Hematopoietic multipotent progenitor cell treated with erythropoietin and hydrocortisone succinate and interleukin-3 and kit ligand, for 4 days (in vitro differentiated cells): ENCODE measurements at regions not wholly inside any gene's neighbourhood (a gene's known extent, or its start where the extent isn't known, plus 50 kb on each side); places are given as distances from the start of the nearest gene placed in this dataset.

Experiments
- DNase-seq: peaks from one replicate; pipeline ENCODE4 v3.0.0-alpha.2; 2015

DNA sequence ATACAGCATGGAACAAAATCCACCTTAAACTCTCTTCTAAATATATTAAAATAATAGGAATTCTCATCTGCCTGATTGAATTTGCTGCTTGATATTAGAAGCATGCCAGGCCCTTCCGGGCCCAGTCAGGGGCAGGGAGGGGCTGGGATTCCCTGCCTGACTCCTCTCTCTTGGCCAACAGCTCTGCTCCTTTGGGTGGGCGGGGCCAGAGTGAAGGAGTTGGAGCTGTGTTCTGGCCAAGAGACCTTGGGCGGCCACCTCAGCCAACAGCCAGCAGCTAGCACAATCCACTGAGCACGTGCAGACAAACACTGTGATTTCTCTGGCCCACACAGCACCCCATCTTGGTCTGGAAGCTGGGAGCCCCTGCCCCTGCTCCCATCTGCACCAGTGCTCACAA is 140.3 kb downstream of the PJA1 start:
- no peak for DNase-seq

DNA sequence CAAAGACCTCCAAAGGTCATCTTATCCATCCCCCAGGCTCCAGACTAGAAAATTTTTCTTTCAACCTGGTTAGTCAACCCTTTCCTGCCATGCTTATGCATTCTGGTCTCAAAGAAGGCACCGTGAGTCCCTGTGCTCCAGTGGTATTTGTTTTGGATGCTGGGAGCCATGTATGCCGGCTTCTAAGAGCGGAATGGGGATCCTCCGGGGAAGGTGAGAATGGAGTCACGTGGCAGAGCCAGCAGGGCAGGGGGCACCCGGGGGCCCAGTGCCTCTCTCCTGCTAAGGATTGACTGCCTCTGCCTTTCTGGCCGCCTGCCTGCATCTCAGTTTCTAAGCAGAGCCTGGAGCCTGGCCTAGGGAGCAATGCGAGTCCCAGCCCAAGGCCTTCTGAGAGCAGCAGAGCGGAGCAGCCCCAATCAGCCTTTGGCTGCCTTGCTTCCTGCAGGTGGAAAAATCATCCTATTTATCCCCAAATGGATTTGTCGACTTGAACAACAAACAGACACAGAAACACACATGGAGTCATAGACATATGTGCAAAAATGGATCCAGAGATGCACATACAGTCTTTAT is 141.0 kb downstream of the PJA1 start:
- no peak for DNase-seq

DNA sequence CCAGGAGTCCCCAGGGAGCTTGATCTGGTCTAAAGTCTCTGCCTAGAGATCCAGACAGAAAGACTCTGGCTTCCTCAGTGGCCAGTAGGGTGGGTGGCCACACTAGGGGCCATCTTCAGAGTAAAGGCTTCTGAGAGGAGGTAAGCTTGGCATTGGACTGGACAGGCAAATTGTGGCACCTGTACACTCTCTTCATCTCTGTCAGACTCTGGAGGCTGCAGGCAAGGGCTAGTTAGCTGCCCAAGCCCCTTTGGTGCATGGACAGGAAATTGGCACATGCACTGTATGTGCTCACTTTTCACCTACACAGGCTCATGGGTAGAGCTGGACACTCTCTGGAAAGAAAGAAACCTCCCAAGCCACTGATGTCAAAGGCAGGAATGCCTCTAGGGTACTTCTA is 142.8 kb downstream of the PJA1 start:
- no peak for DNase-seq

DNA sequence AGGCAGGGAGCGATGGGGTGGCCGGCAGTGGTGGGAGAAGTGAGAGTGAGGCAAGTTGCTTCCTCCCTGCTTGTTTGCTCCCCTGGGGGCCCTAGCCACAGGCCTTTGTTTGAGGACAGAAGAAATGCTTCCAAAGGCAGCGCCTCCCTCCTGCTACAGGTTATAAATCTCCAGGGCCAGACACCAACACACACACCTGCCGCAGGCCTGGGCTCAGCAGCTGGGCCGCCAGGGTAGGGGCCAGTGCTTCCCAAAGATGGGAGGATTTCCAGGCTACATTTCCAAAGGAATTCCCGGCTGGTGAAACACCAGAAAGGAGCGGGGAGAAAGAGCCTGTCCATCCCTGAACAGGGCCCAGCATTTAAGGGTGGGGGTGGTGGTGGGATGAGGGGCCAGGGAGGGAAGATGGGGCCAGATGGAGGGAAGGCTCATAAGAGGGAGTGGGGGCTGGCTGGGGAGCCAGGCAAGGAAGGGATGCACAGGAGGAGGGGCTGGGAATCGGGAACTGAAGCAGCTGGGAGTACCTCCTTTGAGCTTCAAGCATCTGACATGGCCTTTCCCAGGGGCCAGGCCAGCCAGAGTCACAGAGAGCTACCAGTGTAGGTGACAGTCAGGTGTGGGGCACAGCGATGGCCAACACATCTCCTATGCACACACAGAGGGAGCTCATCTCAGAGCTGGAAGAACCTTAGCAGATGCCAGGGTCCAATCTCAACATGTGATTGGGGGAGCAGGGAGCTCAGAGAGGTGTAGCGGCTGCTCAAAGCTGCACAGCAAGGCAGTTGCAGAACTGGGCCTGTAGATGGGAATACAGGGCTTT is 143.9 kb downstream of the PJA1 start:
- DNase-seq: no peak

DNA sequence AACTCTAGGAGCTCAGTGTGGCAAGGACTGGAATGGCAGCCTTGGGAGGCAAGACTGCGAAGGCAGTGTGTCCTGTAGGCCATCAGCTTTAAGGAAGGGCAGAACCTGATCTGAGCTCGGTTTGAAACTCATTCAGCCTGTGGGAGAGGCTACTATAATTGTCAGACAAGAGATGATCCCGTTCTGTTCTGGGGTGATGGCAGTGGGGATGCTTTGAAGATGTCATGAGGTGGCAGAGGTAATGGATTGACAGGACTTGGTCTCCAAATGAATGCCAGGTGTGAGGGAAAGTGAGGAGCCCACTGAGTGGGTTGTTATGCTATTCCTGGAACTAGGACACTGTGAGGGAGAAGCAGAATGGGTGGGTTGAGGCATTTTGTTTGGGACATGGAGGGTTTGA is 144.9 kb downstream of the PJA1 start:
- no peak for DNase-seq

DNA sequence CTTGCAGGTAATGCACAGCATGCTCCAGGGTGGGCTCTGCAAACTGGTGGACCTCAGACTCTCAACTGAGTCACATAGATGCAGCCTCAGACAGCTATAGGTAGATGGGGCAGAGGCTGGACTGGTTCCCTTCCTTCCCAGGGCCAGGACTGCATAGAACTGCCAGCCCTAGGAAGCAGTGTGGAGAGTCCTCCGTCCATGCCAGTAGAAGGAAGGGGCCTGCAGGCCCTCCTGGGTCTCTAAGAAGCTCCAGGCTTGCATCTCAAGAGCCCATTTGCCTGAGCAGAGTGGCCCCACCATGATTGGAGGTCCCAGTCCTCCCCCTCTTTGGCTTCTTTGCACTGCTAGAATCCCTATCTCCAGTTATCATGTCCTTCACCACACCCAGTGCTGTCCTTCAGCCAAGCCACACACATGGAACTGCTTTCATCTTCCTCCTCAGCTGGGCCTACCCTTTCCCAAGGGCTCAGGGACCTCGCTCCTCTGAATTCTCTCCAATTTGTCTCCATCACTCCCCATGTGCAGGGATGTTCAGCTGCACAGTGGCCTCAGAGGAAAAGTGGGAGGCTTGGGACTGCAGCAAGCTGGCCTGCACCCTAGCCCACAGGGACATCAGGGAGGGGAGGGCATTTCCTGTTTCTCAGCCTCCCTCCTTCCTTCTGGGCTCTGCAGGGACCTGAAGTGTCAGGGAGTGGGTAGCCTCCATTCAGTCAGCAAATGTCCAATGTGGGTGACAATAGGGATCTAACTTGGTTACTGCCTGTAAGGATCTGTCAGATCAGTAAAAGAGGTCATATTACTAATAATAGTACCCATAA is 146.0 kb downstream of the PJA1 start:
- DNase-seq: no peak

DNA sequence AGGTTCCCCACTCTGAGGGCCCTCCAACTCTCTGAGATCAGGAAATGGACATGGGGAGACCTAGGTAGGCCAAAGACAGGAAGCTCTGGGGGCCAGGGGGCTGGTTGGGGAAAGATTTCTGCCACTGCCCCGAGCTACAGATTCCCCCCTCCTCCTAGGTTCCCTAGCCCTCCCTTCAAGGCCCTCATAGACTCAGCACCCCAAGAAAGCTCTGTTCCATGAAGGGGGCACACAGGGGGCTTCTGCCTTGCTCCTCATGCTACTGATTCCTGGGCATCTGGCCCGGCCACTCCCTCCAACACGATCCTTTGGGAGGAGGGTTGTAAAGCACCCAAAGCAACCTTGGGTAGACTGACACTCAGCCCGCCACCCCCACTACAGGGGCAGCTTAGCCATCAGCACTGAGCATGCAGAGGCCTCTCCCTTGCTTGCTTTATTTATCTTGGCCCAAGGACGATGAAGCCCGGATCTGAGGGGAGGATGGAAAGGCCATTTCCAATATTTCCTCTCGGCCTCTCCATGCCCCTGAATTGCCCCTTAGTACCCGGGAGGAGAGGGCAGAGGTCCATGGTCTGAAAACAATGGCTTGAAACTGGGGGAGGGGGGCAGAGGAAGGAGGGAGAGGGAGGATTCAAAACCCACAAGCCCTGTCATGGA is 146.7 kb downstream of the PJA1 start:
- DNase-seq: no peak

DNA sequence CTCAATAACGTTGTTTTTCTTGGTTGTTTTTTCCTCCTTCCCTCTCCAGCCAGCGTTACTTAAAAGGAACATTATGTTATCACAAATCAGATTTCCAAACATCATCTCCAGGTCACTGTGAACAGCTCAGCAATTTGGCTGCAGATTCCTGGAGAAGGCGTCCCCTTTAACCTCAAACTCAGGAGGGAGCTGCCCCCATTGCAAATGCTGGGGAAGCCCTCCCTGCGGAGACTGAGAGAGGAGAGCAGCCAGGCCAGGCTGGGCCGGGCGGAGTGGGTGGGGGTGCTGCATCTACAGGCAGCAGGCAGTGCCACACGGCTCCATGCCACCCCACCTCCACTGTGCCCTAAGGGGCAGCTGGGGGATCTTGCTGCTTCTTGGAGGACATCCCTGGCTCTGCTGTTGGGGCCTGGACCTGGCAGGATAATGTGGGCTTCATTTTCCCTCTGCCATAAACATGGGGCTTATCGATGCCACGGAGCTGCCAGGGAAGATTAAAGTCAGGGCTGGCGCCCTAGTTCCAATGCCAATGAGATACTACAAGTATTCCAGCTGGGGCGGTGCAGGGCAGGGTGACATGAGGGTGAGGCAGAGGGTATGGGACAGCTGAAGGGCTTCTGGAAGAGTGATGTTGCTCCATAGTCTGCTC is 148.8 kb downstream of the PJA1 start:
- no peak for DNase-seq

DNA sequence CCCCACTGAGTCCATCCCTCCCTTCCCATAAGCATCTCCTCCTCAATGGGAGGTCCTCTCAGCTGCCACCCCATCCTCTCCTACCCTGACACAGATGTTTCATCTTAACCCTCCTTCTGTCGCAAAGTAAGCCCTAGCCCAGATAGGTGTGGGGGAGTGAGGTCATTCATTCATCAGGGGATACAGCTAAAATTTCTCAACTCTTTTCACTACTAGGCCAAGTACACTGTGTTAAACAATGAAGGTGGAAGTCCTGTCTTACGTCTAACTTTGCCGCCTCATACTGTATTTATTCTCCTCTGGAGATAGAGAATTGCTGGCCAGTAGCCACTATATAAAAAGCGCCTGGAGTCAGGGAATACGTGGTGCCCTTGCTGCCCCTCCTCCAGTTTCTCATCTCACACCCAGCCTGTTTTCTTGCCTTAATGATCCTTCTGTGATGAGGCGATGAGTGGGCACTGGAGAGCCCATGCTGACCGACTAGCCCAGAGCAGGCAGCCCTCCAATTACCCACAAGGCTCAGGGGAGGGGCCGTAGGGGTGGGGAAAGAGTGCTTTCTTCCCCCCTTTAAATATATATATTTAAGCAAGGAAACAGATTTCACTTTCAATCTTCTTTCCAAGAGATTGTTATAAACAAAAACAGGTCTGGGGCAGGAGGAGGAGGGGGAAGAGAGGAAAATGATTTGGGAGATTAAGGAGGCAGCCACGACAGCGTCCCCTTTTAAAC is 149.5 kb downstream of the PJA1 start:
- no peak for DNase-seq

DNA sequence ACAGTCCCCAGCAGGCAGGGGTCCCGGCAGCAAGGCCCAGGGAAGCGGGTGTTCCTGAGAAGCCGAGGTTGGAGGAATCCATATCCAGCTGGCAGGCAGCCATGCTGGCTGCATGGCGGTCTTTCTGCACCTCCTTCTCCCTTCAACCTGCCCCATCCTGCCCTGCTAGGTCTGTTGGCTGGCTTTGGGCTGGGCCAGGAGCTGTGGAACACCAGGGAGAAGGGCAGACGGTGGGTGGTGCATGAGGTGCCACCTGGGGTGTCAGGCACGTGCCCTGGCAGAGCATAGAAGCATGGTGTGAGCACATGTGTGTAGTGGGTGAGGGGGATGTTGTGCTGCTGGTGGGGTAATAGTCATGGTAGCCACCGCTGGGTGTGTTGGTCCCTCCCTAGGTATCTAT is 150.1 kb downstream of the PJA1 start:
- DNase-seq: no peak

DNA sequence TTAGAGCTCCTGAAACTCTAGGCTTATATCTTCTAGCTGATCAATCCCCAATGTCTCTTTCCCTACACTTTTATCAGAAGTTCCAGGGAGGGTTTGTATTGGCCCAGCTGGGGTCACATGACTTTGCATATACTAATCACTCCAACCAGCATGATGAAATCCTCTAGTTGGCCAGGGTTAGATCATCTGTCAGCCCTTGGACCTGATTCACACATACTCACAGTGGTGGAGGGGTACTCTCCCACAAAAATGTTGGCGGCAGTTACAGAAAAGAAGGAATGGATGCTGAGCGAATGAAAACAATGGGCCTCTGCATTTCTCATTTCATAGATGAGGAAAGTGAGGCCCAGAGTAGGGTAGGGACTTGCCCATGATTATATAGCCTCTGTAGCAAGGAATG is 151.1 kb downstream of the PJA1 start:
- no peak for DNase-seq

DNA sequence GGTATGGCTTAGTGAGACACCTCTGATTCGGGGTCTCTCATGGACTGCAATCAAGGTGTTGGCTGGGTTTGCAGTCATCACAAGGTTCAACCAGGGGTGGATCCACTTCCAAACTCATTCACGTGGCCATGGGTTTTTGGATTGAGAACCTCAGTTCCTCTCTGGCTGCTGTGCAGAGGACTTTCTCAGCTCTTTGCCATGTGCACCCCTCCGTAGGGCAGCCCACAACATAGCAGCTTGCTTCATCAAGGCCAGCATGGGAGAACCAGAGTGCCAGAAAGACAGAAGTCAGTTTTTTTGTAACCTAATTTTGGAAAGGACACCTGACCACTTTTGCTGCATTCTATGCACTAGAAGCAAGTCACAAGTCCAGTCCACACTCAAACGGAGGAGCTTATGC is 154.9 kb downstream of the PJA1 start:
- no peak for DNase-seq

DNA sequence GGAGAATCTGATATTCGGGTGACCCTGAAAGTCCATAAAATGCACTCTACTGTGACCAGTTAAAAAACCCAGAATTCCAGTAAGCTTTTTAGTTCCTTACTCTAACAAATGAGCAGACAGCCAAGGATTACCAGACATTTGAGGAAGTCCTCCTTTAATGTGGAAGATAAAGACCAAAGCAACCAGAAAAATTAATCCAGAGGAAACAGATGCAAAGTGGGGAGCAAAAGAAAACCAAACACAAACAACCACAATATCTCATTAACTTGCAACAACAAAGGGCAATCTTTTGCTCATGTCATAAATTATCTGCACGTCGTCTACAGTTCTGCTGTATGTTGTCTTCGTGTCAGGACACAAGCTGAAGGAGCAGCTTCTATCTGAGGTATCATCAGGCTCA is 164.4 kb downstream of the PJA1 start:
- peak; percentile 52 for DNase-seq

DNA sequence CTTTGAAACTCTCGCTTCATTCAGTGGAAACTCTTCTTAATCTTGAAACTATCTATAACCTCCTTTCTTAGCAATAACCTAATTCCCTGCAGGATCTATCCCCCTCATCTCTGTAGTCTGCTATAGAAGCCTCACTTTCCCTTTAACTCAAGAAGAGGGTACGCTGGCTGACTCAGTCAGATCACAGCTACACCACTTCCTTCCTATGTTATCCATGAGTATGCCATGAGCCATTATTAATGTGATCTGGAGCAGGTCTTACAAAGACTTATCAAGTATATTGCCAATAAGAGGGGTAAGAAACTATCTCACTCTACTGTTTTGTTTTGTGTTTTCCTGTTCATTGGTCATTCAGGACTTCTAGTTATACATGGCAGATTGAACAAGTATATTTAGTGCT is 165.3 kb downstream of the PJA1 start:
- DNase-seq: no peak

DNA sequence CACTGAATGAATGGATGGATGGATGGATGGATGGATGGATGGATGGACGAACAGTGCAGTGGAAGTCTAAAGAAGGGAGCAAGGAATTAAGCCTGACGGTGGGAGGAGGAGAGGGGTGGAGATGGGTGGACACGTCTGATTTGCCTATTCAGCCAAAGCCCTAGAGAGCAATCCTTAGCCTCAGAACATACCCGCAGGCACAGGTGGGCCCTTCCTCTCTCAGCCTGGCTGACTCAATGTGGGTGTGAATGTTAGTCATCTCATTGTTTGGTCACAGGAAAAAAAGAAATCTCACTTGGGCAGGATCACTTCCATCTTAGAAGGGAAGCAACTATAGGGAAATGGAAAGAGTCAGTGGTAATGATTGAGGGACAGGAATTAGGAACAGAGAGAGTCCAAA is 165.9 kb downstream of the PJA1 start:
- no peak for DNase-seq

DNA sequence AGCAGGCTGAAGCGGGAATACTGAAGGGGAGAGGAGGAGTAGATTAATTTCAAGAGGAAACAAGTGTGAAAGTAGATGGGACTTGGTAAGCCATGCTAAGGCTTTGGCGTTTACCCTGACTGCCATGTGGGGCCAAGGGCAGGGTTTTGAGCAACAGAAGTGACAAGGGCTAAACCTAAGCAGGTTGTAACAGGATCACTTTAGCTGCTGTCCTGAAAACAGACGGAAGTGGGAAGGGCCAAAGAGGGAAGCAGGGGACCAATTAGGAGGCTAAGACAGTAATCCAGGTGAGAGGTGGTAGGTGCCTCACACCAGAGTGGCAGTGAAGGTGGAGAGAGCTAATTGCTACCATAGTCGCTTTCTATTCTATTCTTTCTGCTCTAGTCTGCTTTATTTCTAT is 166.5 kb downstream of the PJA1 start:
- DNase-seq: no peak

DNA sequence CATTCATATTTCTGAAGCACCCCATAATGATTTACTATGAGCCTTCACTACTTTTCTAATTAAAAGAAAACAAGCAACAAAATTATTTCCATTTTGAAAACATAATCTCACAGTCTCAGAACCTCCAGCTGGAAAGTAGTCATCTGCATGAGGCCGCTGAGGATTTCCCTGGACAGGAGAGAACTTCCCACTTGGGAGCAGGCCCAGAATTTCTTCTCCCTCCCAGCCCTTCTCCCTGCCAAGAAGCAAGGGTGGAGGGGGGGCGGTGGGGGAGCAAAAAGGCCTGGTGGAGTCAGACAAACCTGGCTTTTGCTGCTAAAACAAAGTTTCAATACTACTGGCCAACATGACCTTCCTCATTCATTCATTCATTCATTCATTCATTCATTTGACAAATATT is 167.3 kb downstream of the PJA1 start:
- no peak for DNase-seq

DNA sequence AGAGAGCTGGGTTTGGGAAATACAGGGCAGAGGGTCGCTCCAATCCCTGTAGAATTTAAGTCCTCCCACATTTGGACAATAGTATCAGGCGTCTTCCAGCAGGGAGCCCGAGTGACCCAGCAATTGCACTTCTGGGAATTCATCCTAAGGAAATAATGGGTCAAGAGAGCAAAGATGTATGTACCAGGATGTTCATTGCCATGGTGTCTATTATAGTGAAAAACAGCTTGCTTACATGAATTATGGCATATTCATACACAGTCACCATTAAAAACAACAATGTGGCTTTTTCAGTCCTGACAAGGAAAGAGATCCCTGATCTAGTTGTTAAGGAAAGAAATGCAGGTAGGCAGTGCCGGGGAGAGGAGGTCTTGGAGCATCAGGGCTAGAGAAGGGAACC is 167.7 kb downstream of the PJA1 start:
- DNase-seq: no peak

DNA sequence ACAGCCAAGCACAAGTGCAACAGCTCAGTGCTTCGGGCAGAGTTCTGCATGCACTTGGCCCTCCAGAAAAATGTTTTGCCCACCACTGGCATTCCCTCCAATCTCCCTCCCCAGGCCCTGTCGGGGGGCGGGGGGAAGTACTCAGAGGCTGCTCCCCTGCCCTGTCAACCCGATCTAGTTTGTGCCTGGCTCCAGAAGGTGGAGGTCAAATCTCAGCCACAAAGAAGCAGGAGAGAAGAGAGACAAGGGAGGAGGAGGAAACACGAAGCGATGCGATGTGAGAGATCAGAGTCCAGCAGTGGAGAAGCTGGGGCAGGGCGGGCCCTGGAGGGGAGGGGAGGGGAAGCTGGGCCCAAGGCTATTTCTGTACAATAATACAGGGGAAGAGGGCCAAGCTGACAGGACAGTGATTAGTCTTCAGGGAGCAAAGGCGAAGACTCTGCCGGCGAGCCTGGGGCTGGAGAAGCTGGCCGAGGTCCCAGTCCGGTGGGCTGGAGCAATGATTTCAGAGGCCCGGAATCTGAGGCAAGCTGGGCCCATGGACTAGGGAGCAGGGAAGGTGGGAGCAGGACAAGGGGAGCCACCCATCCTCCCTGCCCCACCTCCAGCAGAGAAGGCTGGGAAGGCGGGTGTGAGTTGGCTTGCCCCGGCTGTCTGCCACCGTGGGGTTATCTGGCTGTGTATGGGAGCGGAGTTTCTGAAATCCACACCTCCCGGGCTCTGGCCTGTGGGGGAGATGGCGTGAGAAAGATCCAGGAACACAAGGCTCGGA is 167.1 kb downstream of the EFNB1 start:
- no peak for DNase-seq

DNA sequence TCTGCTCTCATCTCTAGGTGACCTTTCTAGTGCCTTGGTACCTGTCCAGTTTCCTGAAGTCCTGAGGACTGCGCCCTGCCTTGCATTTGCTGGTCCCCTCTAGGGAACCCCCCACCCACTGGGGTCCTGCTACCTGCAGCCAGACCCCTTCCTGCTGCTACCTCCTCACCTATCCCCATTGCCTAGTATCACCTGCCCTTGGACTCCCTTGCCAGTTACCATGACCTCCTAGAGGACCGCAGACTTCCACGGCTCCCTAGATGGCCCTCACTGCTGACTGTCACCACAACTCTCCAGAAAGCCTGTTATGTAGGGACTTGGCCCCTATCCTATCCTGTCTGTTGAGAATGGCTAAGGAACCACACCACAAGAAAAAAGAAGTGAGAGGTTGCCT is 166.6 kb downstream of the EFNB1 start:
- DNase-seq: no peak

DNA sequence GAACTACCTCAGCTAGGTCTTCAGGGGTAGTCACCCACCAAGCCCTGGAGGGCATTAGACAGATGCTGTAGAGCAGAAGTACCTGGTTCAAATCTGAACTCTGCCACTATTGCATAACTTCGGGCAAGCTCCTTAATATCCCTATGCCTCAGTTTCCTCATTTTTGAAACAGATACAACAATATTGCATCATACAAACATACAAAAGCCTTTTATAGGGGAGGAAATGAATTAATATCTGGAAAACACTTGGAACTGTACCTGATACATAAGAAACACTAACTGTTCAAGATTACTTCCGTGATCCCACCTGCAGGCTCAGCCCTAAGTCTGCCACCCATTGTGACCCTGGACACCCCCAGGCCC is 166.1 kb downstream of the EFNB1 start:
- DNase-seq: no peak
